PC-9 (cell line): ENCODE measurements at regions not wholly inside any gene's neighbourhood (a gene's known extent, or its start where the extent isn't known, plus 50 kb on each side); places are given as distances from the start of the nearest gene placed in this dataset.

Experiments used
- BruUV-seq: library from RNA; stranded (reverse); fragments of 400-500 nt; replicated peaks from 2 replicates; lab custom pipeline; 2021; lab: Mats Ljungman, UMichigan
- CTCF ChIA-PET: fragments of 300-600 bp; sonication (Branson Sonifier 250); formaldehyde crosslinking; loops from one replicate; lab custom pipeline; 2022; ENCODE audit warnings: antibody characterized with exemption; lab: Charles Lee
- POLR2A ChIA-PET: fragments of 300-600 bp; sonication (Branson Sonifier 250); formaldehyde crosslinking; loops from one replicate; lab custom pipeline; 2022; ENCODE audit warnings: antibody characterized with exemption; ENCODE audit not compliant: unreplicated experiment; lab: Charles Lee
- DNase-seq, 2 experiments: peaks; one replicate each; pipeline versions ENCODE4 v3.0.0 to v3.0.0-alpha.2; 2015 to 2022; ENCODE audit warnings: mixed read lengths in 1 of 2
- H2AFZ ChIP-seq: fragments of 200-600 bp; sonication (generic); 2 replicates; pipeline ENCODE4 v1.8.1; 2017; ENCODE audit warnings: antibody characterized with exemption
- H3F3A ChIP-seq: fragments of 200-600 bp; sonication (generic); 2 replicates; pipeline ENCODE4 v1.8.1; 2017; ENCODE audit warnings: antibody characterized with exemption, mild to moderate bottlenecking, low read depth; ENCODE audit not compliant: insufficient read depth
- H3K27ac ChIP-seq: fragments of 200-600 bp; sonication (generic); 2 replicates; pipeline ENCODE4 v1.6.1; 2016; ENCODE audit warnings: mixed run types
- H3K27me3 ChIP-seq: fragments of 200-600 bp; sonication (generic); 2 replicates; pipeline ENCODE4 v1.6.1; 2016; ENCODE audit warnings: low read depth, mixed run types; ENCODE audit not compliant: insufficient read depth
- H3K36me3 ChIP-seq: fragments of 200-600 bp; sonication (generic); 2 replicates; pipeline ENCODE4 v1.6.1; 2016; ENCODE audit warnings: low read depth, mixed run types
- H3K4me1 ChIP-seq: fragments of 200-600 bp; sonication (generic); replicated peaks from 2 replicates; pipeline ENCODE4 v1.6.1; 2016; ENCODE audit warnings: mixed run types; ENCODE audit not compliant: insufficient read depth
- H3K4me2 ChIP-seq: fragments of 200-600 bp; sonication (generic); 2 replicates; pipeline ENCODE4 v1.6.1; 2017; ENCODE audit warnings: mixed run types
- H3K4me3 ChIP-seq: fragments of 200-600 bp; sonication (generic); 2 replicates; pipeline ENCODE4 v1.6.1; 2016; ENCODE audit warnings: mixed run types
- H3K79me2 ChIP-seq: fragments of 200-600 bp; sonication (generic); 2 replicates; pipeline ENCODE4 v1.6.1; 2017; ENCODE audit warnings: low read depth, mixed run types
- H3K9me2 ChIP-seq: fragments of 200-600 bp; sonication (generic); 2 replicates; pipeline ENCODE4 v1.8.1; 2017; ENCODE audit warnings: mild to moderate bottlenecking; ENCODE audit not compliant: insufficient read depth
- H3K9me3 ChIP-seq: fragments of 200-600 bp; sonication (generic); 2 replicates; pipeline ENCODE4 v1.8.1; 2016; ENCODE audit warnings: low read depth; ENCODE audit not compliant: insufficient read depth
- H4K20me1 ChIP-seq: fragments of 200-600 bp; sonication (generic); 2 replicates; pipeline ENCODE4 v1.8.1; 2017; ENCODE audit not compliant: insufficient read depth
- EZH2 ChIP-seq: fragments of 200-600 bp; sonication (generic); IDR thresholded peaks from 2 replicates; pipeline ENCODE4 v1.8.0; 2017; ENCODE audit warnings: antibody characterized with exemption, low read depth
- intact Hi-C: fragments of 100-400 bp; cut with micrococcal nuclease; formaldehyde crosslinking; loops from one replicate; pipeline ENCODE4 v1.10.0; 2022; ENCODE audit not compliant: unreplicated experiment
- TF ChIP-seq, protein P1 (sequence below): fragments of 200-600 bp; sonication (generic); conservative IDR thresholded peaks from 2 replicates; pipeline ENCODE4 v1.6.1; 2017; ENCODE audit warnings: mixed run types, antibody characterized with exemption, mild to moderate bottlenecking, moderate library complexity

DNA sequence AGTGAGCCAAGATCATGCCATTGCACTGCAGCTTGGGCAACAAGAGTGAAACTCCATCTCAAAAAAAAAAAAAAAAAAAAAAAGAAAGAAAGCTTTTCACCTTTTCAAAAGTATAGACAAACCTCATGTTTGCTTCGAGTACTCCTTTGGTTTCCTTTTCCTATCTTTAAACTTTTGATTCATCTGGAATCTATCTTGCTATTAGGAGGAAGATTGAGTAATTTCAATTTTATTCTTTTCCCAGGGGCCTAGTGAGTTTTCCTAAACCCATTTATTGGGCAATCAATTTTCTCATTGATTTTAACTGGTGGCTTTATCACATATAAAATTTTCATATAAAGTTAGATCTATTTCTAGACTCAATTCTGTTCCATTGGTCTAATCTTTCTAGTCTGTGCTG lies 190.5 kb upstream of the VEPH1 start:
- H3K9me2 ChIP-seq = no peaks in the 10 kb centered on the region
- no peak overlapping the region for H3K4me3 ChIP-seq
- H3K4me2 ChIP-seq = no peak overlapping the region
- intact Hi-C loops = no loop called here
- no peaks in the 10 kb centered on the region for H3K36me3 ChIP-seq
- POLR2A ChIA-PET = no interaction called here
- DNase-seq = no peak
- H3K27me3 ChIP-seq = no peaks in the 10 kb centered on the region
- H3K79me2 ChIP-seq = no peaks in the 10 kb centered on the region
- no TSS peak for BruUV-seq
- H4K20me1 ChIP-seq = no peaks in the 10 kb centered on the region
- no peak overlapping the region for H2AFZ ChIP-seq
- no peaks in the 10 kb centered on the region for H3F3A ChIP-seq
- no peaks in the 10 kb centered on the region for H3K9me3 ChIP-seq
- no peaks in the 10 kb centered on the region for H3K4me1 ChIP-seq
- CTCF ChIA-PET = interaction anchor here (0.6 kb wide), 1 partner anchor 17 kb away, joined by 10 read pairs; no protein-coding TSS in a partner anchor
- TF ChIP-seq, protein P1, sequence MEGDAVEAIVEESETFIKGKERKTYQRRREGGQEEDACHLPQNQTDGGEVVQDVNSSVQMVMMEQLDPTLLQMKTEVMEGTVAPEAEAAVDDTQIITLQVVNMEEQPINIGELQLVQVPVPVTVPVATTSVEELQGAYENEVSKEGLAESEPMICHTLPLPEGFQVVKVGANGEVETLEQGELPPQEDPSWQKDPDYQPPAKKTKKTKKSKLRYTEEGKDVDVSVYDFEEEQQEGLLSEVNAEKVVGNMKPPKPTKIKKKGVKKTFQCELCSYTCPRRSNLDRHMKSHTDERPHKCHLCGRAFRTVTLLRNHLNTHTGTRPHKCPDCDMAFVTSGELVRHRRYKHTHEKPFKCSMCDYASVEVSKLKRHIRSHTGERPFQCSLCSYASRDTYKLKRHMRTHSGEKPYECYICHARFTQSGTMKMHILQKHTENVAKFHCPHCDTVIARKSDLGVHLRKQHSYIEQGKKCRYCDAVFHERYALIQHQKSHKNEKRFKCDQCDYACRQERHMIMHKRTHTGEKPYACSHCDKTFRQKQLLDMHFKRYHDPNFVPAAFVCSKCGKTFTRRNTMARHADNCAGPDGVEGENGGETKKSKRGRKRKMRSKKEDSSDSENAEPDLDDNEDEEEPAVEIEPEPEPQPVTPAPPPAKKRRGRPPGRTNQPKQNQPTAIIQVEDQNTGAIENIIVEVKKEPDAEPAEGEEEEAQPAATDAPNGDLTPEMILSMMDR = no peak
- TF ChIP-seq EZH2 = no peak
- no peak overlapping the region for H3K27ac ChIP-seq

DNA sequence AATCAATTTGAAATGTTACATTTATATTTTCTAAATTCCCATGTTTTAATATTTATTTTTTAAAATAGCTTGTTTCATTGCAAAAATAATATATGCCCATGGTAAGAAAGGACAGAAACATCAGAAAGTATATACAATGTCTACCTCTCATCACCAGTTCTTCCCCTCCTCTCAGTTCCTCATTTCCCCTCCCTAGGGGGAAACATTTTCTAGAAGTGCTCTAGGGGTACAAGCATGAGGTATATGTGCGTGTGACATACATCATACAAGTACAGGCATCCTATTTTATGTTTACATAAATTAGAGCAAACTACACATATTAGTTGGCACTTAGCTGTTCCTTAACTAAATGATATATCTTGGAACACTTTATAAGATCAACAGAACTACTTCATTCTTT lies 189.3 kb upstream of the VEPH1 start:
- TF ChIP-seq, protein P1 = no peak
- no peak for TF ChIP-seq EZH2

DNA sequence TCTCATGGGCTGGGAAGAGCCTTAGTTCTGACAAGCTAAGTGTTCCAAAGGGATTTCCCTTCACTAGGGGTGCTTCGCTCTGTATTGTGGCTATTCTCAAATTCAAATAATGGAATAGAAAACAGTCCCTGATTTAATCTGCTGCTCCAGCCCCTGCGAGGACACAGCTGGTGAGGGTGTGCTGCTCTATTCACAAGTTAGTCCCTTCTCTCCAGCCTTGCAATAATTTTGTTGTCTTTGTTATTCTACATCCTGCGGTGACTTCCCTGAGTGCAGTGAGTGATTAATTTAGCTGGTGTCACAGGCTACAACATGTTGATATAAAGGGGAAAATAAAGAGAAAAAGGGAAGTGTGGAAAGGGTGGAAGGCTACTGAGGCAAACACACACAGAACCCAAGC lies 180.5 kb upstream of the VEPH1 start:
- Histone ChIP-seq H3K79me2 (no peaks in the 10 kb centered on the region), H3K27ac (no peak overlapping the region), H3F3A (no peaks in the 10 kb centered on the region), H3K9me2 (no peaks in the 10 kb centered on the region), H2AFZ (no peak overlapping the region), H3K4me2 (no peak overlapping the region), H4K20me1 (no peaks in the 10 kb centered on the region), H3K4me3 (no peak overlapping the region), H3K4me1 (no peaks in the 10 kb centered on the region), H3K27me3 (no peaks in the 10 kb centered on the region), H3K9me3 (no peaks in the 10 kb centered on the region), H3K36me3 (no peaks in the 10 kb centered on the region)
- CTCF ChIA-PET = no interaction called here
- no peak for DNase-seq
- no TSS peak for BruUV-seq
- intact Hi-C loops = no loop called here
- POLR2A ChIA-PET = no interaction called here
- TF ChIP-seq, protein P1 = no peak
- TF ChIP-seq EZH2 = no peak

More for the DNA sequence above, 189.3 kb upstream of the VEPH1 start:
- Histone ChIP-seq H3K79me2 (no peaks in the 10 kb centered on the region), H3K27me3 (no peaks in the 10 kb centered on the region), H3K9me2 (no peaks in the 10 kb centered on the region), H3K9me3 (no peaks in the 10 kb centered on the region), H2AFZ (no peak overlapping the region), H3K4me2 (no peak overlapping the region), H3K36me3 (no peaks in the 10 kb centered on the region), H3K4me1 (no peaks in the 10 kb centered on the region), H3K4me3 (no peak overlapping the region), H3K27ac (no peak overlapping the region), H3F3A (no peaks in the 10 kb centered on the region), H4K20me1 (no peaks in the 10 kb centered on the region)
- ChIA-PET POLR2A (no interaction called here), CTCF (no interaction called here)
- DNase-seq = no peak
- BruUV-seq = no TSS peak
- intact Hi-C loops = no loop called here
